WI38 (cell line): ENCODE measurements at regions not wholly inside any gene's neighbourhood (a gene's known extent, or its start where the extent isn't known, plus 50 kb on each side); places are given as distances from the start of the nearest gene placed in this dataset.

ENCODE experiments used
- H3K4me3 ChIP-seq: 2 replicates; pipeline ENCODE4 v1.5.1; 2011; ENCODE audit warnings: low read depth, mild to moderate bottlenecking, control low read depth, low read length
- CTCF ChIP-seq: IDR thresholded peaks from 2 replicates; pipeline ENCODE4 v1.5.1; 2012; ENCODE audit warnings: low read depth, mild to moderate bottlenecking, control low read depth, low read length

GRCh38 chr2:5285061-5285460 is 407.1 kb upstream of the SOX11 start:
- no peak overlapping the region for H3K4me3 ChIP-seq
- TF ChIP-seq CTCF = no peak

- no peak for TF ChIP-seq CTCF
- no peak overlapping the region for H3K4me3 ChIP-seq
Measured at GRCh38 chr2:5285872-5286769, 406.1 kb upstream of the SOX11 start.

GRCh38 chr2:5287558-5288334 is 404.4 kb upstream of the SOX11 start:
- no peak for TF ChIP-seq CTCF
- H3K4me3 ChIP-seq = no peak overlapping the region

- no peak overlapping the region for H3K4me3 ChIP-seq
- TF ChIP-seq CTCF = no peak
Measured at GRCh38 chr2:5290900-5291546, 401.2 kb upstream of the SOX11 start.

- no peak for TF ChIP-seq CTCF
- no peak overlapping the region for H3K4me3 ChIP-seq
Measured at GRCh38 chr2:5304640-5305039, 387.5 kb upstream of the SOX11 start.

GRCh38 chr2:5315041-5315440 is 377.1 kb upstream of the SOX11 start:
- no peak for TF ChIP-seq CTCF

More at GRCh38 chr2:5315041-5315440, 377.1 kb upstream of the SOX11 start:
- H3K4me3 ChIP-seq = no peak overlapping the region
